22Rv1 (cell line): ENCODE measurements at regions not wholly inside any gene's neighbourhood (a gene's known extent, or its start where the extent isn't known, plus 50 kb on each side); places are given as distances from the start of the nearest gene placed in this dataset.

Source experiments
- ZFX ChIP-seq: fragments of 450-650 bp; IDR thresholded peaks from 2 replicates; pipeline ENCODE4 v1.6.1; 2017; ENCODE audit warnings: antibody characterized with exemption, borderline replicate concordance
- TF ChIP-seq, protein P1 (sequence below): fragments of 450-650 bp; IDR thresholded peaks from 2 replicates; pipeline ENCODE4 v1.5.1; 2017; ENCODE audit warnings: mild to moderate bottlenecking

DNA sequence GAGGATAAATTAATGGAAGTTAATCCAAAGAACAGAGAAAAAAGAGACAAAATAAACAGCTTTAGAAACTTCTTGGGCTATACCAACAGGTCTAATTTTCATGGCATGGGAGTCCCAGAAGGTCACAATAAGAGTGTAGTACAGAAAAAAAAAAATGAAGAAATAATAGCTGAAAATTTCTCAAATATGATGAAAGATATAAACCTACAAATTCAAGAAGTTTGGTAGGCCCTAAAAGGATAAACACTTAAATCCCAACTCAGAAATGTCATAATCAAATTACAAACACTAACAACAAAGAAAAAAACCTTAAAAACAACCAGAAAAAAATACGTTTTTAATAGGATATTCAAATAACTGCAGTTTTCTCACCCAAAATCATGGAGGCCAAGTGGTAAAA lies 229.3 kb upstream of the ZEB2 start:
- TF ChIP-seq, protein P1, sequence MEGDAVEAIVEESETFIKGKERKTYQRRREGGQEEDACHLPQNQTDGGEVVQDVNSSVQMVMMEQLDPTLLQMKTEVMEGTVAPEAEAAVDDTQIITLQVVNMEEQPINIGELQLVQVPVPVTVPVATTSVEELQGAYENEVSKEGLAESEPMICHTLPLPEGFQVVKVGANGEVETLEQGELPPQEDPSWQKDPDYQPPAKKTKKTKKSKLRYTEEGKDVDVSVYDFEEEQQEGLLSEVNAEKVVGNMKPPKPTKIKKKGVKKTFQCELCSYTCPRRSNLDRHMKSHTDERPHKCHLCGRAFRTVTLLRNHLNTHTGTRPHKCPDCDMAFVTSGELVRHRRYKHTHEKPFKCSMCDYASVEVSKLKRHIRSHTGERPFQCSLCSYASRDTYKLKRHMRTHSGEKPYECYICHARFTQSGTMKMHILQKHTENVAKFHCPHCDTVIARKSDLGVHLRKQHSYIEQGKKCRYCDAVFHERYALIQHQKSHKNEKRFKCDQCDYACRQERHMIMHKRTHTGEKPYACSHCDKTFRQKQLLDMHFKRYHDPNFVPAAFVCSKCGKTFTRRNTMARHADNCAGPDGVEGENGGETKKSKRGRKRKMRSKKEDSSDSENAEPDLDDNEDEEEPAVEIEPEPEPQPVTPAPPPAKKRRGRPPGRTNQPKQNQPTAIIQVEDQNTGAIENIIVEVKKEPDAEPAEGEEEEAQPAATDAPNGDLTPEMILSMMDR, result no peak
- TF ChIP-seq ZFX, result no peak
